ENCODE measurements at regions not wholly inside any gene's neighbourhood (a gene's known extent, or its start where the extent isn't known, plus 50 kb on each side); places are given as distances from the start of the nearest gene placed in this dataset.
"Not testable (repeated sequence)": the region's sequence is repeated elsewhere in the genome, so short reads cannot be mapped to it uniquely, and the experiment has no call there.

GRCh38 chr5:8828596-8829322, 717.1 kb downstream of the SEMA5A start:
- no peak for DNase-seq

DNA sequence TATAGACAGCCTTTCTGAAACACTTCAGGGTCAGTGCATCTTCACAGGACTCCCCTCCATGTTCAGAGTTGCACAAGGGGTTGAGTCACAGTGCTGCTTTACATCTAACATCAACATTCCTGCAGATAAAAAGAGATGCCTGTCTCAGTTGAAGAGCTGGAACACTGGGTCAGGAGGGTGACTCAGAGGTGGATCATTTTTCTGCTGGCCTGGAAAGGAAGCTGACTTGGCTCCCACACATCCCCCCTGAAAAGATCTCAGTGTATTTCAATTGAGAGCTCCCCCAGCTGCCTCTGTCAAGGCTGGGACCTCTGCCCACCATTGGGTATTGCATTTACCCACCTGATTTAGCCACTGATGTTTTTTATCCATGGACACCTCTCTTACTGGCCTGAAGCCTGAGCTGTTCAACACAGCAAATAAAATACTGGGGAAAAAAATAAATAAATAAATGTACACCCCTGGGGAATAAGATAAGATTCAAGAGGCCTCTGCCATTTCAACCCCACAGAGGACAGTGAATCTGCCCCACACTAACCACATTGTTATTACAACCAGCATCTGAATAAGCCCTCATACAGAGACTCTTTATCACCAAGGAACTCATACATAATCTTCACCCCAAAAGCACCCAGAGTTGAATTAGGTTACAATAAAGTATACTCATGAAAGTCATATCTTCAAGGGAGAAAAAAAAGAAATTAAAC, 716.4 kb downstream of the SEMA5A start:
- peak; percentile 93 to 99 for DNase-seq

- no peak for DNase-seq
Observed at GRCh38 chr5:8831251-8831650, 714.6 kb downstream of the SEMA5A start.

DNA sequence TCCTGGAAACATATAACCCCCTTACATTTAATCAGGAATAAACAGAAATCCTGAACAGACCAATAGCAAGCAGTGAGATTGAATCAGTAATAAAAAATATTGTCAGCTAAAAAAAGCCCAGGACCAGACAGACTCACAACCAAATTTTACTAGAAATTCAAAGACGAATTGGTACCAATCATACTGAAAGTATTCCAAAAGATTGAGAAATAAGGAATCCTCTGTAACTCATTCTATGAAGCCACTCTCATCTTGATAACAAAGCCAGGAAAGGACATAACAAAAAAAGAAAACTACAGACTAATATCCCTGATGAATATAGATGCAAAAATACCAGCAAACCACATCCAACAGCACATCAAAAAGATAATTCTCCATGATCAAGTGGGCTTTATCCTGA, 714.0 kb downstream of the SEMA5A start:
- DNase-seq: no peak

- DNase-seq: no peak
Observed at GRCh38 chr5:8839361-8840055, 706.4 kb downstream of the SEMA5A start.

DNA sequence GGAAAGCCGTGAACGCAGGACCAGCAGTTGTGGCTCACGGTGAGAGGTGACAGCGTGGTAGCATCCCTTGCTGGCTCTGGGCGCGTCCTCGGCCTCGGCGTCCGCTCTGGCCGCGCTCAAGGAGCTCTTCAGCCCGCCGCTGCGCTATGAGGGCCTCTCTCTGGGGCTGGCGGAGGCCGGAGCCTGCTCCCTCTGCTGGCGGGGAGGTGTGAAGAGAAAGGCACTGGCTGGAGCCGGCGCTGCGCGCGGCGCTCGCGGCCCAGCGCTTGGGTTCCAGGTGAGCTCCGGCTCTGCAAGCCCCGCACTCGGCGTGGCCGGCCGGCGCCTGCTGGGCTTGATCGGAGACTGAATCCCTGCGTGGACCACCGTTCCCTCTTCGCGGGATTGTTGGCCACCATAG, 705.6 kb downstream of the SEMA5A start:
- DNase-seq: no peak

- DNase-seq: not testable (repeated sequence)
Observed at GRCh38 chr5:8840746-8841145, 705.1 kb downstream of the SEMA5A start.

DNA sequence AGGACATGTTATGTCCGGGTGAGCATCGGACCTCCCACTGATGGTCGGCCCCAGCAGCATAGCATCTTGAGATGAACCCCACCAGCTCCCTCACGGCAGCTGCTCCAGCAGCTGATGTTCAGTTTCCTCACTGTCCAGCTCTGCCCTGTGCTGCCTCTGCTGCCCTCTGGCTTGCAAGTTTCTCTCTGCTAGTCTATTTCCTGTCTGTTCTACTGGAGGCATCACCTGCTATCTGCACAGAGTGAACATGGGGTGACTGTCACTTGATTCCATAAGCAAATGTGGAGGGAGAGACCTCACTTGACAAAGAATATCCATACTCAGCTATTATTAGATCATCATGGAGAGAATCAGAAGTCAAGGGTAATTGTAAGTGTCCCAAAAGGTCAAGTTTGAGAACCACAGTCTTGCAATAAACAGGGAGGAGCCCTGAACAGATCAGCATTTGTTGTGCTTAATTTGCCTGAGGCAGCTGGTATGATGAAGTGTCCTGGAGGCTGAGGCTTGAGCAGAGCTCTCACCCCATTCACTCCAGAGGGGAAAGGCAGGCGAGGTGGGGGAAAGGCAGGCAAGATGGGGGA, 702.8 kb downstream of the SEMA5A start:
- peak; percentile 6 to 48 for DNase-seq

DNA sequence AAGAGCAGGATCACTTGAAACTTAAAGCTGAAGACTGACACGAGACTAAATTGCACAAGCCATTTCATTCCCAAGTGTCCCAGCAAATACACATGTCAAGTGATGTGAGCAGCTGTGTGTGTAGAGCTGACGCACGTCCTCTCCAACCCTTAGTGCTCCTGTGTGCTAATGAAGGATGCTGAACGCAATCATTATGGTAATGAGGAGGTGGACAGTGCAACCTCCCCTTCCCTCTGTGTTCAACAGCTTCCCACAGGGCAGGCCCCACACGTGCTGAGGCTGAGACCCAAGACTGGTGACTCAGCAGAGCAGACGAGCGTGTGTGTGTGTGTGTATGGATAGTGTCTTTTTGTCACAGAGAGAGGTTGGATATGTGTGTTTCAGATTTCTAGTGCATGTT, 702.1 kb downstream of the SEMA5A start:
- DNase-seq: no peak

DNA sequence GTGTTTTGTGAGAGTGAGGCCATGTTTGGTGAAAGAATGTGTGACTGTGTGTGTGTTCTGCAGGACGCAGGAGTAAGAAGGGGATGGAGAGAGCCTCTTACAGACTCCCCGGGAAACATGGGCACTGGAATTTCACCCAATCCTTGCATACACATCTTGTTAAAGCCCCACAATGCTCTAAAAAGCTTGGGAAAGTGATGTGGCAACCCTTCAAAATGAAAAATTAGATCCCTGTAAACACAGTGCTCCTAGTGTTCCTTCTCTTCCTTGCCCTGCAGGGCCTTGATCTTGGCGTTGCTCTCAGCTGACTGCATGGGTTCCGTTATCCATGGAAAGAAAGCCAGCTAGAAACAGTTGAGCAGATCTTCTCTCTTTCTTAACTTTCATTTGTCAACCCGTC, 701.7 kb downstream of the SEMA5A start:
- DNase-seq: no peak

GRCh38 chr5:8844847-8845246, 701.0 kb downstream of the SEMA5A start:
- DNase-seq: no peak

GRCh38 chr5:8845296-8845695, 700.6 kb downstream of the SEMA5A start:
- DNase-seq: no peak

DNA sequence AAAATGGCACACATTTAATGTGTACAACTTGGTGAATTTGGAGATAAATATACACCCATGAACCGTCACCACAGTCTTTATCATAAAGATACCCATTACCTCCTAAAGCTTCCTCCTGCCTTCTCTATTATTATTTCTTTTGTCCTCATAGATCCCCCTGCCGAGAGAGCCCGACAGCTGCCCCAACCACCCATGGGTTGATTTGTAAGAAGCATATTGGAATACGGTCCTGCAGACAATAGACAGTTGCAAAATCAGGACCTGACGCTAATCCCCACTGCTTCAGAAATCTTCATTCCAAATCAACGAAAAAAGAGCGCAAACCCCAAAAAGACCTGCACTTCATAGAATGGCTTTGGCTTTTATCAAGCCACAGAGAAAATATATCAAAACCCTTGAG, 697.5 kb downstream of the SEMA5A start:
- no peak for DNase-seq

DNA sequence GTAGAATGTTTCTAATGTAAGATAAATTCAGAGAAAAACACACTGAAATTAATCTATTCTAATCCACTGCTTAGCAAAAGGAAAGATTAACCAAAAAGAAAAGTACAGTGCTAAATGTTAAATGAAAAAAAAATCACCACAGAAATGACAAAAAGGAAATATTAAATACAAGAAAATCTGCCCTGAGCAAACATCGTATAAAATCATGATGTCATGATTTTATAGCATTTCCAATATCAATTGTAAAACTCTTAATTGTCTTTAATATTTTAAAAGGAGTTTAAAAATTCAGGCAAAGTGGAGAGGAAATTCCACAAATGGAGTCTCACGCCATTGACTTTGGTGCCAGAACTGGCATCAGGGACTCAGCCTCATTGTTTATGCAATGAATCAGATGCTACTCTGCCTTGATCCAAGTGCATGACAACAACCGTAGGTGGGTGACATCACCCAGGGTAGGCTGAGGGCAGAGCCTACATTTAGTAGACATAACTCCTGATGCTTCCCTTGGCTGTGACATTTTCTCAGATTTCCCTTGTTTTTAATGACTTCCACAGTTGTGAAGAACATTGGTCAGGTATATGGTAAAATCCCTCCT, 696.8 kb downstream of the SEMA5A start:
- no peak for DNase-seq

DNA sequence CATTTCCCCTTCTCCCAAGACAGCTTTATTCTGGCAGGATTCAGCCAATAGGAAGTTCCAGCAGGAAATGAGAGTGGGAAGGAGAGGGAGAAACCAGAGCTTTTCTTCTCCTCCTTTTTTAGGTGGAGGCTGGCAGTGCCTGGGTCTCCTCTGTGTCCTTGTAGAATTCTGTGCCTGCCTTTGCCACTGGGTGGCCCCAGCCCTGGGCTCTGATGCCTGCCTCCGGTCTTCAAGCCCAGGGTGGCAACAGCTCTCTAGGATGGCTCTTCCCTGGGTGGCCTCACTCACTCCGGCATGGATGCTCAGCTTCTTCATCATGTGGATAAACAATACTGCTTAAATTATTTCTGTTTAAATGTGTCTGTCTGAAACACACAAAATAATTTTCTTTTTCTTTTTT, 694.8 kb downstream of the SEMA5A start:
- peak in 1 of 2 experiments; percentile 19 for DNase-seq

DNA sequence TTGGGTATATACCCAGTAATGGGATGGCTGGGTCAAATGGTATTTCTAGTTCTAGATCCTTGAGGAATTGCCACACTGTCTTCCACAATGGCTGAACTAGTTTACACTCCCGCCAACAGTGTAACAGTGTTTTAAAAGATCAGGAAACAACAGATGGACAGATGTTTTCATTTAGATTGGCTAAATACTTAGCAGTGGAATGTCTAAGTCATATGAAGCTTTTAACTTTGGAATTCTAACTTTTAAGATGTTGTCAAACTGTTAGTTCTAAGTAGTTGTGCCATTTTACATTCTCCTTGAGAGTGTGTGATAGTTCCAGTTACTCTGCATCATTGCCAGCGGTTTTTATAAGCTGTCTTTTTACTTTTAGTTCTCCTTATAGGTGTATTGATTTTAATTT, 688.8 kb downstream of the SEMA5A start:
- no peak for DNase-seq

GRCh38 chr5:8861764-8862163, 684.1 kb downstream of the SEMA5A start:
- DNase-seq: no peak

DNA sequence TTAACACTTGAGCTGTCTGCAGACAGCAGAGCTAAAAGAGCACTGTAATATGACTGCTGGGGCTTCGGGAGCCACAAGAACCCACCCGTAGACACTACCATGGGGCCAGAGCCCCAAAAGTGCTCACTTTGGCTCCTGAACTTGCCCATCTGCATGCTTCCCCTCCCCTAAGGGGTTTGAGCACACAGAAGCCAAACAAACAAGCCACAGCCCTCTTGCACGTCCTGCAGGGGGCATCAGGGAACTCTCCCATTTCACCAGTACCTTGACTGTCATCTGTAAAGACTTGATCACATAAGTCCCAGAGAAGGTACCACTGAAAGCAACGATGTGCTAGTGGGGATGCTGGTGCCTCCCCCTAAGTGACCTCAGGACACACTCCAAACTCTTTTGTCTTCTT, 681.8 kb downstream of the SEMA5A start:
- peak; percentile 7 to 54 for DNase-seq

GRCh38 chr5:8865266-8865665, 680.6 kb downstream of the SEMA5A start:
- no peak for DNase-seq

- DNase-seq: no peak
Observed at GRCh38 chr5:8865686-8866374, 680.0 kb downstream of the SEMA5A start.

GRCh38 chr5:8868283-8868682, 677.6 kb downstream of the SEMA5A start:
- no peak for DNase-seq

DNA sequence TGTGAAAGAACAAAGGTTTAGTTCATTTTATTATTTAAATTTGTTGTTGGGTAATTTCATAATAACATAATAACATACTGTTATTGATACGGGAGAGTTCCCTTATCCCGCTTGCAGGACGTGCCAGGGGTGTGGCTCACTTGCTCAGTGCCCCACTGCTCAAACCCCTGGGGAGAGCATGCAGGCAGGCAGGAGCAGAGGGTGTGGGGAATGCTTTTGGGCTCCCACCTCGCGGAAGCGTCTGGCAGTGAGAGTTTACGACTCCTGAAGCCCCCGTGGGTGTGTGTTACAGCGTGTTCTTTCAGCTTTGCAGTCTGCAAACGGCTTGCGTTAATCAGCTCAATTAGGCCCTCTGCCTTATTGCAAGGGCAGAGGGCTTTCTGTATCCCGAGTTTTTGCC, 675.9 kb downstream of the SEMA5A start:
- DNase-seq: no peak
